Ovary (tissue), 3 donors: ENCODE measurements at regions not wholly inside any gene's neighbourhood (a gene's known extent, or its start where the extent isn't known, plus 50 kb on each side); places are given as distances from the start of the nearest gene placed in this dataset.
A peak's percentile ranks its signal among the peaks of the same experiment; 100 is the strongest.

Experiments
- POLR2A ChIP-seq: fragments of 450-650 bp; IDR thresholded peaks from one replicate; pipeline ENCODE4 v1.6.1; 2017; ENCODE audit warnings: antibody characterized with exemption, mild to moderate bottlenecking, moderate library complexity
- TF ChIP-seq, protein P1 (sequence below), 3 donors: fragments of 450-650 bp in 2 of 3; fragments of 200-600 bp in 1 of 3; IDR thresholded peaks; one replicate each; pipeline versions ENCODE4 v1.5.1 to v1.8.0; 2016 to 2022; ENCODE audit warnings: antibody characterized with exemption in 3 of 3, mild to moderate bottlenecking in 1 of 3
- donor health status: DM: no; HTN: no; CAD: no.

DNA sequence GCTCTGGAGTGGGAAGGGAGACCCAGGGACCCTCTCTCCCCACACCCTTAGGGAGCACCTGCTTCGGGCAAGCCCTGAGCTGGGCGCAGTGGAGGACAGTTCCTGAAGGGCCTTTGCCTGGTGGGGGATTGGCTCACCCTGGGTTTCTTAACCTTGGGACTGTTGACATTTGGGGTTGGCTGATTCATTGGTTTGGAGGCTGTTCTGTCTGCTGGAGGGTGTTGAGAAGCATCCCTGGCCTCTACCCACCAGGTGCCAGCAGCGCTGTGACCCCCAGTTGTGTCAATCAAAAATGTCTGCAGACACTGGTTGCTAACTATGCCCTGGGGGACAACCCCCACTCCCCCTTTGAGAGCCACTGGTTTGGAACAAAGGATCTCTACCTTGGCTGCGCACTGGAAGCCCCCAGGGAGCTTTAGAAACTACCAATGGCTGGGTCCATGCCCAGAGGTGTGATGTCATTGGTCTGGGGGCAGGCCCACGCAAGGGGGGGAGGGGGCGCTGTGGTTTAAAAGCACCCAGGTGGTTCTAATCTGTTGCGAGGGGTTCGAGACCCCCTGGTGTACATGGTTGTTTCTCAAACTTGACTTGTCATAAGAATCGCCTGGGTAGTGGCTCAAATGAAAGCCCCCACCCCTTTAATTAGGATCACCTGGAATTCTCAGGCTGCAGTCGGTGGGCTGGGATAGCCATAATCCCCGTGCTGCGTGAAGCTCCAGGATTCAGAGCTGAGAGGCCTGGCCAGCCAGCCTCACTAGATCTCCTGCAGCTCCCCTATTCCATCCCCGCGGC, 151.9 kb upstream of the GSE1 start:
- TF ChIP-seq, protein P1, sequence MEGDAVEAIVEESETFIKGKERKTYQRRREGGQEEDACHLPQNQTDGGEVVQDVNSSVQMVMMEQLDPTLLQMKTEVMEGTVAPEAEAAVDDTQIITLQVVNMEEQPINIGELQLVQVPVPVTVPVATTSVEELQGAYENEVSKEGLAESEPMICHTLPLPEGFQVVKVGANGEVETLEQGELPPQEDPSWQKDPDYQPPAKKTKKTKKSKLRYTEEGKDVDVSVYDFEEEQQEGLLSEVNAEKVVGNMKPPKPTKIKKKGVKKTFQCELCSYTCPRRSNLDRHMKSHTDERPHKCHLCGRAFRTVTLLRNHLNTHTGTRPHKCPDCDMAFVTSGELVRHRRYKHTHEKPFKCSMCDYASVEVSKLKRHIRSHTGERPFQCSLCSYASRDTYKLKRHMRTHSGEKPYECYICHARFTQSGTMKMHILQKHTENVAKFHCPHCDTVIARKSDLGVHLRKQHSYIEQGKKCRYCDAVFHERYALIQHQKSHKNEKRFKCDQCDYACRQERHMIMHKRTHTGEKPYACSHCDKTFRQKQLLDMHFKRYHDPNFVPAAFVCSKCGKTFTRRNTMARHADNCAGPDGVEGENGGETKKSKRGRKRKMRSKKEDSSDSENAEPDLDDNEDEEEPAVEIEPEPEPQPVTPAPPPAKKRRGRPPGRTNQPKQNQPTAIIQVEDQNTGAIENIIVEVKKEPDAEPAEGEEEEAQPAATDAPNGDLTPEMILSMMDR (IDR thresholded peaks at IDR 0.05), result no peak
- peak; percentile 13 for TF ChIP-seq POLR2A
